HepG2 (cell line): ENCODE measurements at regions not wholly inside any gene's neighbourhood (a gene's known extent, or its start where the extent isn't known, plus 50 kb on each side); places are given as distances from the start of the nearest gene placed in this dataset.

ENCODE experiments used
- GATAD1 ChIP-seq: IDR thresholded peaks from 2 replicates; pipeline ENCODE4 v1.6.1; 2016; ENCODE audit warnings: missing genetic modification reagents, missing compliant biosample characterization
- HNRNPL ChIP-seq: fragments of 200-400 bp; formaldehyde crosslinking; IDR thresholded peaks from 2 replicates; pipeline ENCODE4 v1.6.1; 2017; ENCODE audit warnings: mild to moderate bottlenecking, low read depth, low read length
- KDM2A ChIP-seq: sonication (generic); formaldehyde crosslinking; IDR thresholded peaks from 2 replicates; pipeline ENCODE4 v1.4.0; 2020; ENCODE audit warnings: low read depth, missing genetic modification reagents, borderline replicate concordance
- MED8 ChIP-seq: sonication (generic); formaldehyde crosslinking; IDR thresholded peaks from 2 replicates; pipeline ENCODE4 v1.8.1; 2023; ENCODE audit warnings: mild to moderate bottlenecking, missing genetic modification reagents; ENCODE audit not compliant: insufficient replicate concordance
- PCBP1 ChIP-seq: fragments of 200-400 bp; formaldehyde crosslinking; IDR thresholded peaks from 2 replicates; pipeline ENCODE4 v1.6.1; 2017; ENCODE audit warnings: mild to moderate bottlenecking, low read depth, low read length, borderline replicate concordance
- SIN3B ChIP-seq: fragments of 150-350 bp; IDR thresholded peaks from 2 replicates; pipeline ENCODE4 v1.6.1; 2014; ENCODE audit warnings: low read length
- XRCC5 ChIP-seq: fragments of 200-400 bp; formaldehyde crosslinking; optimal IDR thresholded peaks from 2 replicates; pipeline ENCODE3; 2017; ENCODE audit warnings: mild to moderate bottlenecking, low read length
- YEATS4 ChIP-seq: sonication (generic); formaldehyde crosslinking; IDR thresholded peaks from 2 replicates; pipeline ENCODE4 v1.4.0; 2020; ENCODE audit warnings: missing genetic modification reagents, borderline replicate concordance
- ZNF234 ChIP-seq: sonication (generic); formaldehyde crosslinking; conservative IDR thresholded peaks from 2 replicates; pipeline ENCODE4 v1.5.1; 2020; ENCODE audit warnings: mild to moderate bottlenecking, missing genetic modification reagents
- ZNF432 ChIP-seq: sonication (generic); formaldehyde crosslinking; IDR thresholded peaks from 2 replicates; pipeline ENCODE4 v1.5.0; 2020; ENCODE audit warnings: missing genetic modification reagents, mild to moderate bottlenecking, borderline replicate concordance
- ZNF441 ChIP-seq: sonication (generic); formaldehyde crosslinking; IDR thresholded peaks from 2 replicates; pipeline ENCODE4 v1.7.0; 2021; ENCODE audit warnings: missing genetic modification reagents, borderline replicate concordance
- ZNF556 ChIP-seq: sonication (generic); formaldehyde crosslinking; IDR thresholded peaks from 2 replicates; pipeline ENCODE4 v1.4.0; 2020; ENCODE audit warnings: mild to moderate bottlenecking, missing genetic modification reagents, borderline replicate concordance
- ZNF891 ChIP-seq: sonication (generic); formaldehyde crosslinking; IDR thresholded peaks from 2 replicates; pipeline ENCODE4 v1.5.0; 2020; ENCODE audit warnings: mild to moderate bottlenecking, missing genetic modification reagents
- TF ChIP-seq, protein P1 (sequence below): sonication (generic); formaldehyde crosslinking; IDR thresholded peaks from 2 replicates; pipeline ENCODE4 v1.4.0; 2020; ENCODE audit warnings: missing genetic modification reagents
- TF ChIP-seq, protein P2 (sequence below): sonication (generic); formaldehyde crosslinking; IDR thresholded peaks from 2 replicates; pipeline ENCODE4 v1.5.0; 2020; ENCODE audit warnings: missing genetic modification reagents
- TF ChIP-seq, protein P3 (sequence below): sonication (generic); formaldehyde crosslinking; IDR thresholded peaks from 2 replicates; pipeline ENCODE4 v1.5.0; 2020; ENCODE audit warnings: mild to moderate bottlenecking, low read depth, missing genetic modification reagents, borderline replicate concordance
- TF ChIP-seq, protein P4 (sequence below): sonication (generic); formaldehyde crosslinking; IDR thresholded peaks from 2 replicates; pipeline ENCODE4 v1.5.1; 2020; ENCODE audit warnings: missing genetic modification reagents, mild to moderate bottlenecking, borderline replicate concordance
- TF ChIP-seq, protein P5 (sequence below): sonication (generic); formaldehyde crosslinking; IDR thresholded peaks from 2 replicates; pipeline ENCODE4 v1.5.0; 2020; ENCODE audit warnings: mild to moderate bottlenecking, missing genetic modification reagents, borderline replicate concordance
- TF ChIP-seq, protein P6 (sequence below): sonication (generic); formaldehyde crosslinking; IDR thresholded peaks from 2 replicates; pipeline ENCODE4 v1.4.0; 2020; ENCODE audit warnings: missing genetic modification reagents

DNA sequence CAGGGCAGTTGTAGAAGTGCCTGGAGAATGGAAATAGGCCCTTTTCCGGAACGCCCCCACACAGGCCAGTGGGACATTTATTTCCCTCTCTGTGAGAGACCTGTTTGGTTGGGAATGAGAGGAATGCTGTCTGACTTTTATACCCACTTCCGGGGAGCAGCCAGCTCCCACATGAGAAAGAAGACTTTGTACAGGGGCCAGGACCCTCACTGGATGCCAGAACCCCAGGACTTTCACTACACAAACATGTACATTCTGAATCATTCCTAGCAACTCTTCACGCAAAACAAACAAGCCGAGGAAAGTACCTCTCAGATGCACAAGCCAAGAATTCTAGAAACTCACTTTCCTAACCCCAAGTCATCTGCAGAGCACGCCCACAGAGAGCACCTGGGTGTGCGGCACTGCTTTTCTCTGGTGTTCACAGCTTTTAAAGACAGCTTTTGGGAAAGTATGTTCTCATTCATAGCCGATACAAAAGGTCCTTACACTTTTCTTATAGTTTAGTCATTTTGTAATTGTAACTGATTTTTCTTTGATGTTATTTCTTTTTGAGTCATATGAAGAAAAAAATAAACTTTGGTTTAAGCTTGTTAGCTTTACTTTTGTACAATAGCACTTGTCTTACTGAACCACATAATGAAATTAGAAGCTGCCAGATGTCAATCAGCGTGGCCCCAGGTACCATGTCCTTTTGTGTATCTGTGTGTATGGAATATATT, 856.1 kb upstream of the ID2 start (continued):
- TF ChIP-seq, protein P1, sequence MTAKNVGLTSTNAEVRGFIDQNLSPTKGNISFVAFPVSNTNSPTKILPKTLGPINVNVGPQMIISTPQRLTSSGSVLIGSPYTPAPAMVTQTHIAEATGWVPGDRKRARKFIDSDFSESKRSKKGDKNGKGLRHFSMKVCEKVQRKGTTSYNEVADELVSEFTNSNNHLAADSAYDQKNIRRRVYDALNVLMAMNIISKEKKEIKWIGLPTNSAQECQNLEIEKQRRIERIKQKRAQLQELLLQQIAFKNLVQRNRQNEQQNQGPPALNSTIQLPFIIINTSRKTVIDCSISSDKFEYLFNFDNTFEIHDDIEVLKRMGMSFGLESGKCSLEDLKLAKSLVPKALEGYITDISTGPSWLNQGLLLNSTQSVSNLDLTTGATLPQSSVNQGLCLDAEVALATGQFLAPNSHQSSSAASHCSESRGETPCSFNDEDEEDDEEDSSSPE: no peak
- no peak for TF ChIP-seq ZNF234 (CRISPR knock-in tag)
- no peak for TF ChIP-seq XRCC5
- TF ChIP-seq, protein P2, sequence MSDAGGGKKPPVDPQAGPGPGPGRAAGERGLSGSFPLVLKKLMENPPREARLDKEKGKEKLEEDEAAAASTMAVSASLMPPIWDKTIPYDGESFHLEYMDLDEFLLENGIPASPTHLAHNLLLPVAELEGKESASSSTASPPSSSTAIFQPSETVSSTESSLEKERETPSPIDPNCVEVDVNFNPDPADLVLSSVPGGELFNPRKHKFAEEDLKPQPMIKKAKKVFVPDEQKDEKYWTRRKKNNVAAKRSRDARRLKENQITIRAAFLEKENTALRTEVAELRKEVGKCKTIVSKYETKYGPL (CRISPR knock-in tag): no peak
- TF ChIP-seq YEATS4 (CRISPR knock-in tag): no peak
- 0 out of 2 replicates have a peak, but pooled peaks have one; percentile 26 for TF ChIP-seq KDM2A
- no peak for TF ChIP-seq HNRNPL
- TF ChIP-seq, protein P3, sequence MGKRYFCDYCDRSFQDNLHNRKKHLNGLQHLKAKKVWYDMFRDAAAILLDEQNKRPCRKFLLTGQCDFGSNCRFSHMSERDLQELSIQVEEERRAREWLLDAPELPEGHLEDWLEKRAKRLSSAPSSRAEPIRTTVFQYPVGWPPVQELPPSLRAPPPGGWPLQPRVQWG (CRISPR knock-in tag): no peak
- TF ChIP-seq ZNF441: 0 out of 2 replicates have a peak, but pooled peaks have one; percentile 29
- TF ChIP-seq, protein P4, sequence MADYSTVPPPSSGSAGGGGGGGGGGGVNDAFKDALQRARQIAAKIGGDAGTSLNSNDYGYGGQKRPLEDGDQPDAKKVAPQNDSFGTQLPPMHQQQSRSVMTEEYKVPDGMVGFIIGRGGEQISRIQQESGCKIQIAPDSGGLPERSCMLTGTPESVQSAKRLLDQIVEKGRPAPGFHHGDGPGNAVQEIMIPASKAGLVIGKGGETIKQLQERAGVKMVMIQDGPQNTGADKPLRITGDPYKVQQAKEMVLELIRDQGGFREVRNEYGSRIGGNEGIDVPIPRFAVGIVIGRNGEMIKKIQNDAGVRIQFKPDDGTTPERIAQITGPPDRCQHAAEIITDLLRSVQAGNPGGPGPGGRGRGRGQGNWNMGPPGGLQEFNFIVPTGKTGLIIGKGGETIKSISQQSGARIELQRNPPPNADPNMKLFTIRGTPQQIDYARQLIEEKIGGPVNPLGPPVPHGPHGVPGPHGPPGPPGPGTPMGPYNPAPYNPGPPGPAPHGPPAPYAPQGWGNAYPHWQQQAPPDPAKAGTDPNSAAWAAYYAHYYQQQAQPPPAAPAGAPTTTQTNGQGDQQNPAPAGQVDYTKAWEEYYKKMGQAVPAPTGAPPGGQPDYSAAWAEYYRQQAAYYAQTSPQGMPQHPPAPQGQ (CRISPR knock-in tag): no peak
- TF ChIP-seq, protein P5, sequence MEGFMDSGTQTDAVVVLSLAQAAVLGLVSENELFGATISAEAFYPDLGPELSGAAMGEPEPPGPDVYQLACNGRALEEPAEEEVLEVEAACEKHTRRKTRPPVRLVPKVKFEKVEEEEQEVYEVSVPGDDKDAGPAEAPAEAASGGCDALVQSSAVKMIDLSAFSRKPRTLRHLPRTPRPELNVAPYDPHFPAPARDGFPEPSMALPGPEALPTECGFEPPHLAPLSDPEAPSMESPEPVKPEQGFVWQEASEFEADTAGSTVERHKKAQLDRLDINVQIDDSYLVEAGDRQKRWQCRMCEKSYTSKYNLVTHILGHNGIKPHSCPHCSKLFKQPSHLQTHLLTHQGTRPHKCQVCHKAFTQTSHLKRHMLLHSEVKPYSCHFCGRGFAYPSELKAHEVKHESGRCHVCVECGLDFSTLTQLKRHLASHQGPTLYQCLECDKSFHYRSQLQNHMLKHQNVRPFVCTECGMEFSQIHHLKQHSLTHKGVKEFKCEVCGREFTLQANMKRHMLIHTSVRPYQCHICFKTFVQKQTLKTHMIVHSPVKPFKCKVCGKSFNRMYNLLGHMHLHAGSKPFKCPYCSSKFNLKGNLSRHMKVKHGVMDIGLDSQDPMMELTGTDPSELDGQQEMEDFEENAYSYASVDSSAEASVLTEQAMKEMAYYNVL (CRISPR knock-in tag): no peak
- TF ChIP-seq MED8 (CRISPR knock-in tag): no peak
- TF ChIP-seq SIN3B: no peak
- no peak for TF ChIP-seq ZNF556 (CRISPR knock-in tag)
- TF ChIP-seq PCBP1: no peak
- TF ChIP-seq, protein P6, sequence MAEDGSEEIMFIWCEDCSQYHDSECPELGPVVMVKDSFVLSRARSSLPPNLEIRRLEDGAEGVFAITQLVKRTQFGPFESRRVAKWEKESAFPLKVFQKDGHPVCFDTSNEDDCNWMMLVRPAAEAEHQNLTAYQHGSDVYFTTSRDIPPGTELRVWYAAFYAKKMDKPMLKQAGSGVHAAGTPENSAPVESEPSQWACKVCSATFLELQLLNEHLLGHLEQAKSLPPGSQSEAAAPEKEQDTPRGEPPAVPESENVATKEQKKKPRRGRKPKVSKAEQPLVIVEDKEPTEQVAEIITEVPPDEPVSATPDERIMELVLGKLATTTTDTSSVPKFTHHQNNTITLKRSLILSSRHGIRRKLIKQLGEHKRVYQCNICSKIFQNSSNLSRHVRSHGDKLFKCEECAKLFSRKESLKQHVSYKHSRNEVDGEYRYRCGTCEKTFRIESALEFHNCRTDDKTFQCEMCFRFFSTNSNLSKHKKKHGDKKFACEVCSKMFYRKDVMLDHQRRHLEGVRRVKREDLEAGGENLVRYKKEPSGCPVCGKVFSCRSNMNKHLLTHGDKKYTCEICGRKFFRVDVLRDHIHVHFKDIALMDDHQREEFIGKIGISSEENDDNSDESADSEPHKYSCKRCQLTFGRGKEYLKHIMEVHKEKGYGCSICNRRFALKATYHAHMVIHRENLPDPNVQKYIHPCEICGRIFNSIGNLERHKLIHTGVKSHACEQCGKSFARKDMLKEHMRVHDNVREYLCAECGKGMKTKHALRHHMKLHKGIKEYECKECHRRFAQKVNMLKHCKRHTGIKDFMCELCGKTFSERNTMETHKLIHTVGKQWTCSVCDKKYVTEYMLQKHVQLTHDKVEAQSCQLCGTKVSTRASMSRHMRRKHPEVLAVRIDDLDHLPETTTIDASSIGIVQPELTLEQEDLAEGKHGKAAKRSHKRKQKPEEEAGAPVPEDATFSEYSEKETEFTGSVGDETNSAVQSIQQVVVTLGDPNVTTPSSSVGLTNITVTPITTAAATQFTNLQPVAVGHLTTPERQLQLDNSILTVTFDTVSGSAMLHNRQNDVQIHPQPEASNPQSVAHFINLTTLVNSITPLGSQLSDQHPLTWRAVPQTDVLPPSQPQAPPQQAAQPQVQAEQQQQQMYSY (CRISPR knock-in tag): no peak
- TF ChIP-seq GATAD1 (CRISPR knock-in tag): no peak
- TF ChIP-seq ZNF891 (CRISPR knock-in tag): no peak
- no peak for TF ChIP-seq ZNF432 (CRISPR knock-in tag)
